MM.1S (cell line): ENCODE measurements at regions not wholly inside any gene's neighbourhood (a gene's known extent, or its start where the extent isn't known, plus 50 kb on each side); places are given as distances from the start of the nearest gene placed in this dataset.

Experiments
- DNase-seq: peaks from one replicate; pipeline ENCODE4 v3.0.0-alpha.2; 2015
- H2AFZ ChIP-seq: fragments of 300-600 bp; sonication (generic); 2 replicates; pipeline ENCODE4 v1.6.0; 2016; ENCODE audit warnings: antibody characterized with exemption, low read length
- H3F3A ChIP-seq: fragments of 300-600 bp; sonication (generic); 2 replicates; pipeline ENCODE4 v1.6.1; 2016; ENCODE audit warnings: mild to moderate bottlenecking, antibody characterized with exemption, low read length, moderate library complexity, mixed read lengths; ENCODE audit not compliant: insufficient read depth
- H3K27ac ChIP-seq: fragments of 300-600 bp; sonication (generic); 2 replicates; pipeline ENCODE4 v1.5.1; 2016; ENCODE audit warnings: mild to moderate bottlenecking, low read length
- H3K27me3 ChIP-seq: fragments of 300-600 bp; sonication (generic); replicated peaks from 2 replicates; pipeline ENCODE4 v1.6.0; 2016; ENCODE audit warnings: low read length; ENCODE audit not compliant: insufficient read depth
- H3K36me3 ChIP-seq: fragments of 300-600 bp; sonication (generic); replicated peaks from 2 replicates; pipeline ENCODE4 v1.6.1; 2016; ENCODE audit warnings: mild to moderate bottlenecking, low read length, mixed read lengths; ENCODE audit not compliant: insufficient read depth
- H3K4me1 ChIP-seq: fragments of 300-600 bp; sonication (generic); 2 replicates; pipeline ENCODE4 v1.6.1; 2016; ENCODE audit warnings: low read length, mixed read lengths
- H3K4me2 ChIP-seq: fragments of 300-600 bp; sonication (generic); 2 replicates; pipeline ENCODE4 v1.6.0; 2016; ENCODE audit warnings: low read depth, low read length
- H3K4me3 ChIP-seq: fragments of 300-600 bp; sonication (generic); 2 replicates; pipeline ENCODE4 v1.5.1; 2016; ENCODE audit warnings: low read length, mixed read lengths
- H3K79me2 ChIP-seq: fragments of 300-600 bp; sonication (generic); 2 replicates; pipeline ENCODE4 v1.6.1; 2016; ENCODE audit warnings: mixed run types, low read length, mixed read lengths
- H3K9ac ChIP-seq: fragments of 300-600 bp; sonication (generic); 2 replicates; pipeline ENCODE4 v1.6.1; 2016; ENCODE audit warnings: low read length, mixed read lengths
- H3K9me2 ChIP-seq: fragments of 300-600 bp; sonication (generic); replicated peaks from 2 replicates; pipeline ENCODE4 v1.6.1; 2016; ENCODE audit warnings: mild to moderate bottlenecking, low read length, mixed read lengths; ENCODE audit not compliant: insufficient read depth
- H3K9me3 ChIP-seq: fragments of 300-600 bp; sonication (generic); replicated peaks from 2 replicates; pipeline ENCODE4 v1.6.1; 2016; ENCODE audit warnings: mild to moderate bottlenecking, low read length, mixed read lengths; ENCODE audit not compliant: insufficient read depth
- H4K20me1 ChIP-seq: fragments of 300-600 bp; sonication (generic); 2 replicates; pipeline ENCODE4 v1.6.1; 2016; ENCODE audit warnings: mild to moderate bottlenecking, low read length, moderate library complexity, mixed read lengths; ENCODE audit not compliant: insufficient read depth
- EZH2 ChIP-seq: fragments of 300-600 bp; sonication (generic); optimal IDR thresholded peaks from 2 replicates; pipeline ENCODE3; 2017; ENCODE audit warnings: low read depth, mild to moderate bottlenecking, antibody characterized with exemption, low read length, mixed read lengths
- EZH2phosphoT487 ChIP-seq: fragments of 300-600 bp; sonication (generic); IDR thresholded peaks from 2 replicates; pipeline ENCODE4 v1.6.1; 2018; ENCODE audit warnings: antibody characterized with exemption, low read length
- TF ChIP-seq, protein P1 (sequence below): fragments of 300-600 bp; sonication (generic); IDR thresholded peaks from 2 replicates; pipeline ENCODE4 v1.5.1; 2016; ENCODE audit warnings: antibody characterized with exemption, low read length, mixed read lengths

- Histone ChIP-seq H3K4me1 (no peaks in the 10 kb centered on the region), H3K27ac (no peak overlapping the region), H3K27me3 (no peaks in the 10 kb centered on the region), H3K9me2 (no peaks in the 10 kb centered on the region), H4K20me1 (no peaks in the 10 kb centered on the region), H3K4me3 (no peak overlapping the region), H3F3A (no peaks in the 10 kb centered on the region), H3K36me3 (no peaks in the 10 kb centered on the region), H3K79me2 (no peaks in the 10 kb centered on the region), H2AFZ (no peak overlapping the region), H3K9ac (no peak overlapping the region), H3K9me3 (no peaks in the 10 kb centered on the region), H3K4me2 (no peak overlapping the region)
- DNase-seq: no peak
- TF ChIP-seq EZH2phosphoT487 (no peak), EZH2 (no peak)
- TF ChIP-seq, protein P1, sequence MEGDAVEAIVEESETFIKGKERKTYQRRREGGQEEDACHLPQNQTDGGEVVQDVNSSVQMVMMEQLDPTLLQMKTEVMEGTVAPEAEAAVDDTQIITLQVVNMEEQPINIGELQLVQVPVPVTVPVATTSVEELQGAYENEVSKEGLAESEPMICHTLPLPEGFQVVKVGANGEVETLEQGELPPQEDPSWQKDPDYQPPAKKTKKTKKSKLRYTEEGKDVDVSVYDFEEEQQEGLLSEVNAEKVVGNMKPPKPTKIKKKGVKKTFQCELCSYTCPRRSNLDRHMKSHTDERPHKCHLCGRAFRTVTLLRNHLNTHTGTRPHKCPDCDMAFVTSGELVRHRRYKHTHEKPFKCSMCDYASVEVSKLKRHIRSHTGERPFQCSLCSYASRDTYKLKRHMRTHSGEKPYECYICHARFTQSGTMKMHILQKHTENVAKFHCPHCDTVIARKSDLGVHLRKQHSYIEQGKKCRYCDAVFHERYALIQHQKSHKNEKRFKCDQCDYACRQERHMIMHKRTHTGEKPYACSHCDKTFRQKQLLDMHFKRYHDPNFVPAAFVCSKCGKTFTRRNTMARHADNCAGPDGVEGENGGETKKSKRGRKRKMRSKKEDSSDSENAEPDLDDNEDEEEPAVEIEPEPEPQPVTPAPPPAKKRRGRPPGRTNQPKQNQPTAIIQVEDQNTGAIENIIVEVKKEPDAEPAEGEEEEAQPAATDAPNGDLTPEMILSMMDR: no peak
These were observed 590.7 kb downstream of the FBXO15 start for GRCh38 chr18:73556904-73557303.

DNA sequence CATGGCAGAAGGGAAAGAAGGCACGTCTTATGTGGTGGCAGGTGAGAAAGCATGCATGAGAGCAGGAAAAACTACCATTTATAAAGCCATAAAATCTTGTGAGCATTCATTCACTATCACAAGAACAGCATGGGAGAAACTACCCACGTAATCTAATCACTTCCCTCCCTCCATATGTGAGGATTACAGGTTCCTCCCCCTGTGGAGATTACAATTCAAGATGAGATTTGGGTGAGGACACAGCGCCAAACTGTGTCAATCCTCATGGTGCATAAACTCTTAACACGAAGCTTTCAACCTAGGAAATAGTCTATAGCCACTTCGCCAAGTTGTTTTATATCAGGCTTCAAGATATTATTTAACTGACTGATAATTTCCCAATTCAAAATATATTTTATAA is 595.5 kb downstream of the FBXO15 start:
- H3K9me2 ChIP-seq: no peaks in the 10 kb centered on the region
- H3K4me2 ChIP-seq: no peak overlapping the region
- no peaks in the 10 kb centered on the region for H4K20me1 ChIP-seq
- H3K27me3 ChIP-seq: no peaks in the 10 kb centered on the region
- H3K4me1 ChIP-seq: no peaks in the 10 kb centered on the region
- no peaks in the 10 kb centered on the region for H3K36me3 ChIP-seq
- no peaks in the 10 kb centered on the region for H3K79me2 ChIP-seq
- H3K4me3 ChIP-seq: no peak overlapping the region
- no peak for TF ChIP-seq EZH2
- no peak for TF ChIP-seq EZH2phosphoT487
- TF ChIP-seq, protein P1: no peak
- H3F3A ChIP-seq: no peaks in the 10 kb centered on the region
- H3K27ac ChIP-seq: no peak overlapping the region
- H3K9me3 ChIP-seq: no peaks in the 10 kb centered on the region
- no peak overlapping the region for H3K9ac ChIP-seq
- H2AFZ ChIP-seq: no peak overlapping the region
- no peak for DNase-seq

- Histone ChIP-seq H3K4me3 (no peak overlapping the region), H2AFZ (no peak overlapping the region), H3K4me2 (no peak overlapping the region), H3F3A (no peaks in the 10 kb centered on the region), H3K27me3 (no peaks in the 10 kb centered on the region), H3K79me2 (no peaks in the 10 kb centered on the region), H3K9me2 (no peaks in the 10 kb centered on the region), H3K9ac (no peak overlapping the region), H3K27ac (no peak overlapping the region), H3K4me1 (no peaks in the 10 kb centered on the region), H4K20me1 (no peaks in the 10 kb centered on the region), H3K36me3 (no peaks in the 10 kb centered on the region), H3K9me3 (no peaks in the 10 kb centered on the region)
- DNase-seq: no peak
- TF ChIP-seq EZH2phosphoT487 (no peak), EZH2 (no peak)
- TF ChIP-seq, protein P1: no peak
These were observed 596.4 kb downstream of the FBXO15 start for GRCh38 chr18:73551211-73551610.

GRCh38 chr18:73549236-73549635 is 598.4 kb downstream of the FBXO15 start:
- no peak overlapping the region for H3K27ac ChIP-seq
- H4K20me1 ChIP-seq: no peaks in the 10 kb centered on the region
- no peak overlapping the region for H3K4me3 ChIP-seq
- H2AFZ ChIP-seq: no peak overlapping the region
- H3K36me3 ChIP-seq: no peaks in the 10 kb centered on the region
- no peaks in the 10 kb centered on the region for H3K79me2 ChIP-seq
- TF ChIP-seq EZH2phosphoT487: no peak
- TF ChIP-seq, protein P1: no peak
- no peak for TF ChIP-seq EZH2
- H3K9me2 ChIP-seq: no peaks in the 10 kb centered on the region
- DNase-seq: no peak
- H3K4me2 ChIP-seq: no peak overlapping the region
- no peaks in the 10 kb centered on the region for H3F3A ChIP-seq
- H3K9me3 ChIP-seq: no peaks in the 10 kb centered on the region
- no peaks in the 10 kb centered on the region for H3K27me3 ChIP-seq
- H3K4me1 ChIP-seq: no peaks in the 10 kb centered on the region
- H3K9ac ChIP-seq: no peak overlapping the region
